Astrocyte (in vitro differentiated cells and primary cell): ENCODE measurements at regions not wholly inside any gene's neighbourhood (a gene's known extent, or its start where the extent isn't known, plus 50 kb on each side); places are given as distances from the start of the nearest gene placed in this dataset.

Experiments
- EZH2 ChIP-seq: IDR thresholded peaks from 2 replicates; pipeline ENCODE4 v1.6.1; 2012; ENCODE audit warnings: mild to moderate bottlenecking, low read length, inconsistent platforms; ENCODE audit not compliant: insufficient read depth
- TF ChIP-seq, protein P1 (sequence below): IDR thresholded peaks from 2 replicates; pipeline ENCODE4 v1.5.1; 2011; ENCODE audit warnings: low read depth, mild to moderate bottlenecking, inconsistent platforms, low read length, moderate library complexity; ENCODE audit not compliant: insufficient read depth

DNA sequence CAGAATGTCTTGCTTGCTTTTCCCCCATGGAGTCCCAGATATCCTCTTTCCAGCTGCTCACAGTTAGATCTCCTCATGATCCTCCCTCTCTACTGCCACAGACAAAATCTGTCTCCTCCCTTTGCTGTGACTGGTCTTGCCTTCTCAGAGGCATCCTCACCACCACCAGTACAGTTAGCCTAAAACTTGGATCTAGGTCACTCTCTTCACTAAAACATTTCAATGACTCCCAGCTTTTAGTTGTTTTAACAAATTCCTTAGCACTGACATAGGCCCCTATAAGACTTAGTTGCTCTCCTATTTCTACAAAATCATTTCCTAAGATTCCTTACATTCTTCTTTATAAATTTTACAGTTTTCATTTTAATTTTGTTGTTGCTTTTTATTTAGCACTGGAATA is 734.2 kb upstream of the CHAC2 start:
- TF ChIP-seq, protein P1, sequence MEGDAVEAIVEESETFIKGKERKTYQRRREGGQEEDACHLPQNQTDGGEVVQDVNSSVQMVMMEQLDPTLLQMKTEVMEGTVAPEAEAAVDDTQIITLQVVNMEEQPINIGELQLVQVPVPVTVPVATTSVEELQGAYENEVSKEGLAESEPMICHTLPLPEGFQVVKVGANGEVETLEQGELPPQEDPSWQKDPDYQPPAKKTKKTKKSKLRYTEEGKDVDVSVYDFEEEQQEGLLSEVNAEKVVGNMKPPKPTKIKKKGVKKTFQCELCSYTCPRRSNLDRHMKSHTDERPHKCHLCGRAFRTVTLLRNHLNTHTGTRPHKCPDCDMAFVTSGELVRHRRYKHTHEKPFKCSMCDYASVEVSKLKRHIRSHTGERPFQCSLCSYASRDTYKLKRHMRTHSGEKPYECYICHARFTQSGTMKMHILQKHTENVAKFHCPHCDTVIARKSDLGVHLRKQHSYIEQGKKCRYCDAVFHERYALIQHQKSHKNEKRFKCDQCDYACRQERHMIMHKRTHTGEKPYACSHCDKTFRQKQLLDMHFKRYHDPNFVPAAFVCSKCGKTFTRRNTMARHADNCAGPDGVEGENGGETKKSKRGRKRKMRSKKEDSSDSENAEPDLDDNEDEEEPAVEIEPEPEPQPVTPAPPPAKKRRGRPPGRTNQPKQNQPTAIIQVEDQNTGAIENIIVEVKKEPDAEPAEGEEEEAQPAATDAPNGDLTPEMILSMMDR: no peak
- TF ChIP-seq EZH2: no peak
